Adrenal gland (tissue), 9 donors: ENCODE measurements at regions not wholly inside any gene's neighbourhood (a gene's known extent, or its start where the extent isn't known, plus 50 kb on each side); places are given as distances from the start of the nearest gene placed in this dataset.

Experiments used
- DNase-seq, 7 donors: peaks; one replicate each; pipeline ENCODE4 v3.0.0-alpha.2; 2019 to 2020
- H3K27ac ChIP-seq, 5 donors: fragments of 200-600 bp; sonication (generic) in 4 of 5; 1 replicate in 3 of 5; 2 replicates in 2 of 5; pipeline versions ENCODE4 v1.5.1 to v1.8.0; 2016 to 2020; ENCODE audit warnings: mild to moderate bottlenecking in 1 of 5
- H3K27me3 ChIP-seq: fragments of 200-600 bp; 2 replicates; pipeline ENCODE4 v1.8.0; 2021
- H3K36me3 ChIP-seq, 2 donors: fragments of 200-600 bp; replicated peaks in 1 of 2; 1 replicate in 1 of 2; 2 replicates in 1 of 2; pipeline versions ENCODE4 v1.5.1 to v1.8.0; 2018 to 2022
- H3K4me1 ChIP-seq, 2 donors: fragments of 200-600 bp; replicated peaks in 1 of 2; 1 replicate in 1 of 2; 2 replicates in 1 of 2; pipeline versions ENCODE4 v1.5.1 to v1.8.0; 2018 to 2021
- H3K4me3 ChIP-seq, 4 donors: fragments of 200-600 bp; sonication (generic) in 3 of 4; one replicate each; pipeline ENCODE4 v1.5.1; 2016 to 2018
- H3K9me3 ChIP-seq, 3 donors: fragments of 200-600 bp; sonication (generic) in 1 of 3; replicated peaks in 1 of 3; 1 replicate in 2 of 3; 2 replicates in 1 of 3; pipeline versions ENCODE4 v1.5.1 to v1.8.0; 2016 to 2021
- POLR2A ChIP-seq, 2 donors: fragments of 450-650 bp; IDR thresholded peaks; one replicate each; pipeline ENCODE4 v1.6.1; 2017; ENCODE audit warnings: antibody characterized with exemption in 2 of 2, mild to moderate bottlenecking in 2 of 2, moderate library complexity in 1 of 2
- WGBS, 4 donors: extraction: QIAGEN DNeasy Blood & Tissue Kit in 2 of 4; methylation state at CpG; one replicate each; pipeline versions ENCODE4 v1.1.5 to v1.1.7; 2013 to 2017; 5-methylcytosine and 5-hydroxymethylcytosine counted together
- intact Hi-C, 2 donors: fragments of 100-400 bp; cut with DNase I; formaldehyde crosslinking; loops; one replicate each; pipeline versions ENCODE4 v1.14.1 to v1.15.0; 2022 to 2023
- TF ChIP-seq, protein P1 (sequence below), 6 experiments: fragments of 450-650 bp in 4 of 6; fragments of 200-600 bp in 2 of 6; sonication (generic) in 1 of 6; IDR thresholded peaks; 1 replicate in 5 of 6; 2 replicates in 1 of 6; pipeline versions ENCODE4 v1.5.1 to v1.8.0; 2016 to 2021; ENCODE audit warnings: antibody characterized with exemption in 6 of 6, mild to moderate bottlenecking in 2 of 6, moderate library complexity in 1 of 6
- donor health status: healthy with polysubstance abuse.
- donor health status: Bipolar disorder and iron deficiency.
- donor health status: DM: yes; HTN: yes; CAD: no.
- donor health status: DM: no; HTN: no; CAD: no.
- donor health status: DM: no; HTN: no; CAD: no.

DNA sequence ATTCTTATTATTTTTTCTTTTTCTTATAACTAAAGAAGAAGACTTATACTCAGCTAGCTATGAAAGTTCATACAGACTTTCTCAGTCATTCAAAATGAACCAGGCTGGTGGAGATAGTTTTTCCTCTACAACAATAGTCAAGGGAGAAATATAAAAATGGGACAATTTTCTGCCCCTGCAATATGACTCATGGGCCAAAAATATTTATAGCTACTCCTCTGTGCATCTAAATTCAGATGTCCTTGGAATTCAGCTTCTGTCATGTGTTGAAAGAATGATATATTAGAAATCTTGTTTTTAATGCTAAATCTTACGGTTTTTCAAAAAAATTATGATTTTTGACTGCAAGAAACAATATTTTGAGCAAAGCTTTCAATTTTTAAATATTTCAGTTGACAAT lies 237.2 kb upstream of the SYT10 start:
- no peak for DNase-seq
- TF ChIP-seq POLR2A (IDR thresholded peaks at IDR 0.05), result no peak
- TF ChIP-seq, protein P1, sequence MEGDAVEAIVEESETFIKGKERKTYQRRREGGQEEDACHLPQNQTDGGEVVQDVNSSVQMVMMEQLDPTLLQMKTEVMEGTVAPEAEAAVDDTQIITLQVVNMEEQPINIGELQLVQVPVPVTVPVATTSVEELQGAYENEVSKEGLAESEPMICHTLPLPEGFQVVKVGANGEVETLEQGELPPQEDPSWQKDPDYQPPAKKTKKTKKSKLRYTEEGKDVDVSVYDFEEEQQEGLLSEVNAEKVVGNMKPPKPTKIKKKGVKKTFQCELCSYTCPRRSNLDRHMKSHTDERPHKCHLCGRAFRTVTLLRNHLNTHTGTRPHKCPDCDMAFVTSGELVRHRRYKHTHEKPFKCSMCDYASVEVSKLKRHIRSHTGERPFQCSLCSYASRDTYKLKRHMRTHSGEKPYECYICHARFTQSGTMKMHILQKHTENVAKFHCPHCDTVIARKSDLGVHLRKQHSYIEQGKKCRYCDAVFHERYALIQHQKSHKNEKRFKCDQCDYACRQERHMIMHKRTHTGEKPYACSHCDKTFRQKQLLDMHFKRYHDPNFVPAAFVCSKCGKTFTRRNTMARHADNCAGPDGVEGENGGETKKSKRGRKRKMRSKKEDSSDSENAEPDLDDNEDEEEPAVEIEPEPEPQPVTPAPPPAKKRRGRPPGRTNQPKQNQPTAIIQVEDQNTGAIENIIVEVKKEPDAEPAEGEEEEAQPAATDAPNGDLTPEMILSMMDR (IDR thresholded peaks at IDR 0.05), result no peak
- Histone ChIP-seq H3K27ac (no peak overlapping the region), H3K36me3 (no peaks in the 10 kb centered on the region), H3K27me3 (no peaks in the 10 kb centered on the region), H3K4me3 (no peak overlapping the region), H3K4me1 (no peaks in the 10 kb centered on the region), H3K9me3 (no peaks in the 10 kb centered on the region)
- WGBS, 4 donors, result 22 to 45% (median 30%) methylated on average over 1 of the region's 1 CpG
- intact Hi-C loops, result no loop called here

DNA sequence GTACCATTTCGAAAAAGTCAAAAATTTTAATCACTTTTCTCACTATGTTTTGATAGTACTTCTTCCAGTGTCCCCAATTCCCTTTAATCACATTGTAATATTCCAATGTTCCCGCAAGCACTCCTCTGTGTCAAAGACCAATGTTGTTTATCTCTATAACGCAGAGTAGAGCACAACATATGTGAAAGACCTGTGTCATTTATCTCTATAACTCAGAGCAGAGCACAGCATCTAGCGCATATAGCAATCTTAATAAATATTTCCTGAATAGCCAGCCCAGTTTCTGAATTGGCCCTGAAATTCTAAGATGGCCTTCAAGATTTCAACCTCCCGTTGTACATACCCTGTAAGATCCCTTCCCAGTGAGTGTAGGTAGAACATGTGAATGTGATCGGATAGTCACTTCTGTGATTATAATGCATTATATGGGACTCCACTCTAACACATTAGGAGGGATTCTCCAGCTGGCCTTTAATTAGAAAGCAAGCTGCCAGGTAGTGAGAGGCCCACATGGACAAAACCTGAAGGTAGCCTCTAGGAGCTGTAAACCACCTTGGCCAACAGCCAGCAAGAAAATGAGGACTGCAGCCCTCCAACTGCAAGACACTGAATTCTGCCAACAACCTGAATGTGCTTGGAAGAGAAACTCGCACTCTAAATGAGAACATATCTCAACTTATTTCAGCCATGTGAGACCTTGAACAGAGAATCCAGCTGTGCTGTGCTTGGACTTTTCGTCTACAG lies 238.8 kb upstream of the SYT10 start:
- intact Hi-C loops, result no loop called here
- TF ChIP-seq, protein P1 (IDR thresholded peaks at IDR 0.05), result no peak
- TF ChIP-seq POLR2A (IDR thresholded peaks at IDR 0.05), result no peak
- Histone ChIP-seq H3K27ac (no peak overlapping the region), H3K27me3 (no peaks in the 10 kb centered on the region), H3K4me3 (no peak overlapping the region), H3K9me3 (no peaks in the 10 kb centered on the region), H3K4me1 (no peaks in the 10 kb centered on the region), H3K36me3 (no peaks in the 10 kb centered on the region)
- no peak for DNase-seq
- 75 to 81% (median 79%) methylated on average over 8 of the region's 8 CpGs for WGBS, 4 donors

DNA sequence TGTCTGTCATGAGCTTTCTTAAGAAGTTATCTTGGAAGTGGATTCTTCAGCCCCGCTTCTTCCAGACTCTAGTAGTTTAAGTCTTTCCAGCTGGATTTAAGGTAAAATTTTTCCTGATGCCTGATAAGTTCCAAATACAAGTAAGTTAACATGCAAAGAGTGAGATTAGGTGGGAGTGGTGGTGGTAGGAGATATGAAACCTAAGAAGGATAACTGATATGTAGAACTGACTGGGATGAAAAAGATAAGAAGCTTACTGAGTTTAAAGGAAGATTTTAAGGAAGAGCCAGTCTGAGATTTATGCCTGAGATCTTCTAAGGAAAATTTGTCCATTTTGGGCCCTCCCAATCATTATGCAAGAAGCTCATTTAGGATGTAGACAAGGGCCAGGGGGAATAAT lies 250.9 kb upstream of the SYT10 start:
- Histone ChIP-seq H3K9me3 (no peaks in the 10 kb centered on the region), H3K36me3 (no peaks in the 10 kb centered on the region), H3K4me1 (no peaks in the 10 kb centered on the region), H3K4me3 (no peak overlapping the region), H3K27me3 (no peaks in the 10 kb centered on the region), H3K27ac (no peak overlapping the region)
- DNase-seq, result no peak
- intact Hi-C loops, result no loop called here
- WGBS, 4 donors, result 80 to 89% (median 85%) methylated on average over 1 of the region's 1 CpG
- TF ChIP-seq POLR2A (IDR thresholded peaks at IDR 0.05), result no peak
- TF ChIP-seq, protein P1 (IDR thresholded peaks at IDR 0.05), result no peak

DNA sequence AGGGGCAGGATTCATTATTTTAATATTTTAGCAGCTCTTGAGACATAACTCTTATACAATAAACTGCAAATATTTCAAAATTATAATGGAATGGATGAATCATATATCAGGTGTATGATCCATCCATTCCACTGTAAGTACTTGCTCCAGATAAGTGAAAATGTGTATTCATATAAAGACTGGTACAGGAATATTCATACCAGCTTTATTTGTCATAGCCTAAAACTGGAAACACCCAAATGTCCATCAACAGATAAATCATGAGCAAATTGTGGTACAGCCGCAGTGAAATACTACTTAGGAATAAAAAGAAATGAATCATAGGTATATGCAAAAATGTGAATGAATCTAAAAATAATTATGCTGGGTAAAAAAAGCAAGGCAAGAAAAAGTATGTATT lies 263.6 kb upstream of the SYT10 start:
- H3K4me3 ChIP-seq, result no peak overlapping the region

More for the DNA sequence above, 263.6 kb upstream of the SYT10 start:
- Histone ChIP-seq H3K27ac (no peak overlapping the region), H3K4me1 (no peaks in the 10 kb centered on the region), H3K36me3 (no peaks in the 10 kb centered on the region), H3K27me3 (no peaks in the 10 kb centered on the region), H3K9me3 (peaks cover 0 to 5% (median 0%) of the 10 kb centered on the region in 3 donors)
- TF ChIP-seq POLR2A (IDR thresholded peaks at IDR 0.05), result no peak
- TF ChIP-seq, protein P1 (IDR thresholded peaks at IDR 0.05), result no peak
- WGBS, 4 donors, result 69 to 88% (median 74%) methylated on average over 1 of the region's 1 CpG
- no peak for DNase-seq
- intact Hi-C loops, result no loop called here
